GM06990 (cell line): ENCODE measurements at regions not wholly inside any gene's neighbourhood (a gene's known extent, or its start where the extent isn't known, plus 50 kb on each side); places are given as distances from the start of the nearest gene placed in this dataset.
"Not testable (repeated sequence)": the region's sequence is repeated elsewhere in the genome, so short reads cannot be mapped to it uniquely, and the experiment has no call there.

ENCODE experiments used
- DNase-seq: peaks from one replicate; pipeline ENCODE4 v3.0.0-alpha.2; 2011; ENCODE audit not compliant: insufficient read length; ENCODE audit errors: extremely low read depth
- H3K27me3 ChIP-seq: replicated peaks from 2 replicates; pipeline ENCODE4 v1.6.0; 2011; ENCODE audit warnings: low read length; ENCODE audit not compliant: control insufficient read depth, insufficient read depth
- H3K36me3 ChIP-seq: 2 replicates; pipeline ENCODE4 v1.5.1; 2011; ENCODE audit warnings: low read length; ENCODE audit not compliant: control insufficient read depth, insufficient read depth
- H3K4me3 ChIP-seq: replicated peaks from 2 replicates; pipeline ENCODE4 v1.5.1; 2011; ENCODE audit warnings: low read depth, mild to moderate bottlenecking, control low read depth, low read length
- TF ChIP-seq, protein P1 (sequence below): IDR thresholded peaks from 2 replicates; pipeline ENCODE4 v1.5.1; 2011; ENCODE audit warnings: low read length, control low read depth, mild to moderate bottlenecking, inconsistent platforms; ENCODE audit not compliant: insufficient read depth, poor library complexity, severe bottlenecking

DNA sequence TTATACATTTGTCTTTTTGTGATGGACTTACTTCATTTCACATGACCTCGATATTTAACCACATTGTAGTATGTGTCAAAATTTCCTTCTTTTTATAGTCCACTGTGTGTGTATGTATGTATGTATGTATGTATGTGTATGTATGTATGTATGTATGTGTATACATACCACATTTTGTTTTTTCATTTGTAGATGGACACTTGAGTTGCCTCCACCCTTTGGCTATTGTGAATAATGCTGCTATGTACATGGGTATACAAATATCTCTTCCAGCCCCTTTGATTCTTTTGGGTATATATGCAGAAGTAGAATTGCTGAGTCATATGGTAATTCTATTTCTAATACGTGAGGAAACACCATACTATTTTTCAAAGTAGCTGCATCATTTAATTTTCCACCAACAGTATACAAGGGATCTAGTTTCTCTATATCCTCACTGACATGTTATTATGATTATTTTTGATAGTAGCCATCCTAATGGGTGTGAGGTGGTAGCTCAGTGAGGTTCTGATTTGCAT is 228.2 kb downstream of the OPA1 start:
- Histone ChIP-seq H3K36me3 (no peaks in the 10 kb centered on the region), H3K4me3 (no peak overlapping the region), H3K27me3 (no peaks in the 10 kb centered on the region)
- DNase-seq = no peak
- TF ChIP-seq, protein P1, sequence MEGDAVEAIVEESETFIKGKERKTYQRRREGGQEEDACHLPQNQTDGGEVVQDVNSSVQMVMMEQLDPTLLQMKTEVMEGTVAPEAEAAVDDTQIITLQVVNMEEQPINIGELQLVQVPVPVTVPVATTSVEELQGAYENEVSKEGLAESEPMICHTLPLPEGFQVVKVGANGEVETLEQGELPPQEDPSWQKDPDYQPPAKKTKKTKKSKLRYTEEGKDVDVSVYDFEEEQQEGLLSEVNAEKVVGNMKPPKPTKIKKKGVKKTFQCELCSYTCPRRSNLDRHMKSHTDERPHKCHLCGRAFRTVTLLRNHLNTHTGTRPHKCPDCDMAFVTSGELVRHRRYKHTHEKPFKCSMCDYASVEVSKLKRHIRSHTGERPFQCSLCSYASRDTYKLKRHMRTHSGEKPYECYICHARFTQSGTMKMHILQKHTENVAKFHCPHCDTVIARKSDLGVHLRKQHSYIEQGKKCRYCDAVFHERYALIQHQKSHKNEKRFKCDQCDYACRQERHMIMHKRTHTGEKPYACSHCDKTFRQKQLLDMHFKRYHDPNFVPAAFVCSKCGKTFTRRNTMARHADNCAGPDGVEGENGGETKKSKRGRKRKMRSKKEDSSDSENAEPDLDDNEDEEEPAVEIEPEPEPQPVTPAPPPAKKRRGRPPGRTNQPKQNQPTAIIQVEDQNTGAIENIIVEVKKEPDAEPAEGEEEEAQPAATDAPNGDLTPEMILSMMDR = no peak

DNA sequence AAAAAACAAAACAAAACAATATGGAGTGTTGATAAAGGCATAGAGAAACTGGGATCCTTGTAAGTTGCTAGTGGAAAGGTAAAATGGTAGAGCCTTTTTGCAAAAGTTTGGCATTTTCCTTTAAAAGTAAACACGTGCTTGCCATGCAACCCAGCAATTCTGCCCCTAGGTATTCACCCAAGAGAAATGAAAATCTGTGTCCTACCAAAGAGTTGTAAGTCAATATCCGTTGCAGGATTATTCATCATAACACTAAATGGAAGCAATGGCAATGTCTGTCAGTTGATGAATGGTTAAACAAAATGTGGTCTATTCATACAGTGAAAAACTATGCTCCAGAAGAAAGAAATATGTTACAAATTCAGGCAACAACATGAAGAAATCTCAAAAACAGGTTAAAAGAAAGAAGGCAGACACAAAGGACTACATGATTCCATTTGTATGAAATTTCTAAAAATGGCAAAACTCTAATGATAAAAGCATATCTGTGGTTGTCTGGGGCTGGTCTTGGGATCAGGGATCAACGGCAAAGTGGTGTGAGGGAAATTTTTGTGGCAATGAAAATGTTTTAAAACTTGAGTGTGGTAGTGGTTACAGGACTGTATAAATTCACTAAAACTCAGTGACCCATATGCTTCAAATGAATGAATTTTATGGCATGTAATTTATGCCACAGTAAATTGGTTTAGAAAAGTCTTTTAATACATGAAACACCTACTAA is 229.6 kb downstream of the OPA1 start:
- TF ChIP-seq, protein P1 = no peak
- Histone ChIP-seq H3K4me3 (no peak overlapping the region), H3K36me3 (no peaks in the 10 kb centered on the region), H3K27me3 (no peaks in the 10 kb centered on the region)
- DNase-seq = no peak

DNA sequence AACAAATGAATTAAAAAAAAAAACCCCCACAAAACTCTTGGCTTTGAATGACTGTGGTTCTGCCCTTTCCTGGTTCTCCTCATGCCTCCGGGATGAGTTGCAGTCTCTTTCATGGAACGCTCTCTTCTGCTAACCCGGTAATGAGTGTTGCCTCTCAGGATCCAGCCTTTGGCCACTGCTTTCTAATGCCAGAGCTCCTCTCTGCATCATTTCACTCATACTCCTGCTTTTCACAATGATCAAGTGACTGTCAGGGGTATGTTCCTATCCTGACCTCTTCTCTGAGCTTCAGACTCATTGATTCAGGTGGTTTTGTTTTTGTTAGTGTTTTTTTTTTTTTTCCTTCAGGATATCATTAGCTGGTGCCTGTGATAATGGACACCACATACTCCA is 230.2 kb downstream of the OPA1 start:
- H3K27me3 ChIP-seq, DNase-seq, H3K36me3 ChIP-seq, H3K4me3 ChIP-seq: not testable (repeated sequence)

DNA sequence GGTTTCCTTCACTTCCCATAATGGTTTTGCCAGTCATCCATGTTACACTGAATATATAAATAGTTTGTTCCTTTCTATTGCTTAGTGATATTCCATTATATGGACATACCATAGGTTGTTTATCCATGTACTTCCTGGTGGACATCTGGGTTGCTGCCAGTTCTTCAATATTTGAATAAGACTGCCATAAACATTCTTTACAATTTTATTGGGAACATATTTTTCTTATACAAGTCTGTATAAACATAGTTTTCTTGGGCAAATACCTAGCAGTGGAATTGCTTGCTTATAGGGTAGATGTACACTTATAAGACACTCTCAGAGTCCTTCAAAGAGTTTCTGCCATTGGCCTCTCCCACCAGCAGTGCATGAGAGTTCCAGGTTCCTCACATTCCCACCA is 231.4 kb downstream of the OPA1 start:
- H3K36me3 ChIP-seq = no peaks in the 10 kb centered on the region
- no peaks in the 10 kb centered on the region; the same call in 1 of the 2 replicates for H3K27me3 ChIP-seq
- no peak overlapping the region for H3K4me3 ChIP-seq
- no peak for DNase-seq
- TF ChIP-seq, protein P1 = no peak

DNA sequence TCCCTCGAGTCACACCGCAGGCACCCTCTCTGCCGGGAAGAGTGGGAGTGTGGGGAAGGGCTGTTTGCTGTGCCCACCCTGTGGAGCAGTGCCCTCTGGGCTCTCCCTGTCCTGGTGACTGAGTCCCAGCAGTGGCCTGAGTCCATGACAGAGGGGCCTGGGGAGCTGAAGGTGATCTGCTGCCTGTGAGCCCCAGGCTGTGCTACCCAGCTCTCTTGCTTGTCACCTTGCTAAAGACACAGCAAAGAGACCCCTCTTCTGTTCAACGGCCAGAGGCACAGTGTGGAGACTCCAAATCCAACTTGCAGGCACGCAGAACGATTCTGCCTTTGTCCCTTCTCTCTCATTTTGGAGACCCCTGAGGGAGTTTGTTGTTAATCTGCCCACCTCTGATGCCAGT is 232.6 kb downstream of the OPA1 start:
- DNase-seq = no peak
- Histone ChIP-seq H3K36me3 (no peaks in the 10 kb centered on the region), H3K4me3 (no peak overlapping the region), H3K27me3 (no peaks in the 10 kb centered on the region; the same call in 1 of the 2 replicates)
- TF ChIP-seq, protein P1 = no peak

DNA sequence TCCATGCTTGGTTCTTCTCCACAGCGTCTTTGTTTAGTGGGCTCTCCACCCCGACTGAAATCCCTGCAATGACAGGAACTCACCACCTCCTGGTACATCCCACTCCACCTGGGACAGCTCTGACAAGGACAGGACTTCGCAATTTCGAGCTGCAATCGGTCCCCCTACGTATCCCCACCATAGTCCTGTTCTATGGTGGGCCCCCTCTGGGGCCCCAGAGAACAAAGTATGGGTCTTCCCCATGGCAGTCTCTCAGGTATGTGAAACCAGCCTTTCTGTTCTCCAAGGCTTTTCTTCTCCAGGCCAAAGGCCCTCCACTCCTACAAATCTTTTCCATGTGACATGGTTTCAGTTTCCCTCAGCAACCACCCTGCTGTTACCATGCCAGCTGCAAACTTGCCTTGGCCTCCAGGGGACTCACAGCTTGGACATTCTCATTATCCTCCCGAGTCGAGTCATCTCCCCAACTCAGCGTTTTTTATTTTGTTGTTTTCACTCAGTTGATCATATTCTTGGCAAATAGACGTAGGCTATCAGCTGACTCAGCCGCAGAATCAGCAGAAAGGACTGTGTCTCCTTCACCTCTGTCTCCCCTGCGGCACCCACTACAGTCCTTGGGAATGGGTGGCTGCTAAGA is 233.3 kb downstream of the OPA1 start:
- TF ChIP-seq, protein P1 = no peak
- DNase-seq = no peak
- no peak overlapping the region for H3K4me3 ChIP-seq
- H3K36me3 ChIP-seq = no peaks in the 10 kb centered on the region
- no peaks in the 10 kb centered on the region; the same call in 1 of the 2 replicates for H3K27me3 ChIP-seq
